ENCODE measurements at regions not wholly inside any gene's neighbourhood (a gene's known extent, or its start where the extent isn't known, plus 50 kb on each side); places are given as distances from the start of the nearest gene placed in this dataset.

GRCh38 chr4:176601124-176601523, 191.6 kb downstream of the VEGFC start:
- Histone ChIP-seq H3K27me3 (ENCODE audit: insufficient read depth, low read length, poor library complexity) (peaks cover 4% of the 10 kb centered on the region), H3K9me3 (ENCODE audit: insufficient read depth, low read length, severe bottlenecking) (no peaks in the 10 kb centered on the region), H4K20me1 (ENCODE audit: insufficient read depth, low read length) (no peaks in the 10 kb centered on the region), H3K27ac (ENCODE audit: low read length) (no peak overlapping the region), H3K79me2 (ENCODE audit: insufficient read depth, low read length) (no peaks in the 10 kb centered on the region), H2AFZ (ENCODE audit: low read depth, low read length) (no peak overlapping the region), H3K4me2 (ENCODE audit: insufficient read depth, low read length) (no peak overlapping the region), H3K4me3 (ENCODE audit: low read depth in 1 of 2, low read length in 2 of 2) (no peak overlapping the region), H3K36me3 (ENCODE audit: insufficient read depth, low read length) (no peaks in the 10 kb centered on the region), H3K9ac (ENCODE audit: low read depth, low read length) (no peak overlapping the region), H3K4me1 (ENCODE audit: insufficient read depth, low read length) (no peaks in the 10 kb centered on the region)
- ATAC-seq (ENCODE audit: insufficient read depth, low read depth), result no peak
- DNase-seq, result no peak
- TF ChIP-seq EZH2 (IDR thresholded peaks at IDR 0.05; ENCODE audit: borderline replicate concordance, low read depth, low read length, severe bottlenecking), result no peak
- TF ChIP-seq CTCF (IDR thresholded peaks at IDR 0.05; ENCODE audit: borderline replicate concordance, extremely low read depth, low read length, poor library complexity, severe bottlenecking), result no peak

GRCh38 chr4:176607807-176608206, 184.9 kb downstream of the VEGFC start:
- Histone ChIP-seq H3K4me1 (ENCODE audit: insufficient read depth, low read length) (no peaks in the 10 kb centered on the region), H3K36me3 (ENCODE audit: insufficient read depth, low read length) (no peaks in the 10 kb centered on the region), H3K4me3 (ENCODE audit: low read depth in 1 of 2, low read length in 2 of 2) (no peak overlapping the region), H2AFZ (ENCODE audit: low read depth, low read length) (no peak overlapping the region), H3K4me2 (ENCODE audit: insufficient read depth, low read length) (no peak overlapping the region), H3K27me3 (ENCODE audit: insufficient read depth, low read length, poor library complexity) (peaks cover 8% of the 10 kb centered on the region), H3K9ac (ENCODE audit: low read depth, low read length) (no peak overlapping the region), H4K20me1 (ENCODE audit: insufficient read depth, low read length) (no peaks in the 10 kb centered on the region), H3K9me3 (ENCODE audit: insufficient read depth, low read length, severe bottlenecking) (no peaks in the 10 kb centered on the region), H3K27ac (ENCODE audit: low read length) (no peak overlapping the region), H3K79me2 (ENCODE audit: insufficient read depth, low read length) (no peaks in the 10 kb centered on the region)
- no peak for TF ChIP-seq EZH2 (IDR thresholded peaks at IDR 0.05; ENCODE audit: borderline replicate concordance, low read depth, low read length, severe bottlenecking)
- TF ChIP-seq CTCF (IDR thresholded peaks at IDR 0.05; ENCODE audit: borderline replicate concordance, extremely low read depth, low read length, poor library complexity, severe bottlenecking), result no peak
- ATAC-seq (ENCODE audit: insufficient read depth, low read depth), result no peak
- no peak for DNase-seq

- Histone ChIP-seq H2AFZ (ENCODE audit: low read depth, low read length) (no peak overlapping the region), H3K79me2 (ENCODE audit: insufficient read depth, low read length) (no peaks in the 10 kb centered on the region), H3K9me3 (ENCODE audit: insufficient read depth, low read length, severe bottlenecking) (no peaks in the 10 kb centered on the region), H3K36me3 (ENCODE audit: insufficient read depth, low read length) (no peaks in the 10 kb centered on the region), H3K4me2 (ENCODE audit: insufficient read depth, low read length) (no peak overlapping the region), H4K20me1 (ENCODE audit: insufficient read depth, low read length) (no peaks in the 10 kb centered on the region), H3K27me3 (ENCODE audit: insufficient read depth, low read length, poor library complexity) (peaks cover 8% of the 10 kb centered on the region), H3K9ac (ENCODE audit: low read depth, low read length) (no peak overlapping the region), H3K4me3 (ENCODE audit: low read depth in 1 of 2, low read length in 2 of 2) (no peak overlapping the region), H3K27ac (ENCODE audit: low read length) (no peak overlapping the region), H3K4me1 (ENCODE audit: insufficient read depth, low read length) (no peaks in the 10 kb centered on the region)
- no peak for DNase-seq
- ATAC-seq (ENCODE audit: insufficient read depth, low read depth), result no peak
- TF ChIP-seq CTCF (IDR thresholded peaks at IDR 0.05; ENCODE audit: borderline replicate concordance, extremely low read depth, low read length, poor library complexity, severe bottlenecking) (no peak), EZH2 (IDR thresholded peaks at IDR 0.05; ENCODE audit: borderline replicate concordance, low read depth, low read length, severe bottlenecking) (no peak)
Measured at GRCh38 chr4:176608346-176608745, 184.4 kb downstream of the VEGFC start.

- no peak overlapping the region for H3K27ac ChIP-seq (ENCODE audit: low read length)
- TF ChIP-seq EZH2 (IDR thresholded peaks at IDR 0.05; ENCODE audit: borderline replicate concordance, low read depth, low read length, severe bottlenecking) (no peak), CTCF (IDR thresholded peaks at IDR 0.05; ENCODE audit: borderline replicate concordance, extremely low read depth, low read length, poor library complexity, severe bottlenecking) (no peak)
Measured at GRCh38 chr4:176610594-176610993, 182.1 kb downstream of the VEGFC start.

More at GRCh38 chr4:176610594-176610993, 182.1 kb downstream of the VEGFC start:
- Histone ChIP-seq H3K27me3 (ENCODE audit: insufficient read depth, low read length, poor library complexity) (peaks cover 8% of the 10 kb centered on the region), H3K9ac (ENCODE audit: low read depth, low read length) (no peak overlapping the region), H4K20me1 (ENCODE audit: insufficient read depth, low read length) (no peaks in the 10 kb centered on the region), H3K9me3 (ENCODE audit: insufficient read depth, low read length, severe bottlenecking) (no peaks in the 10 kb centered on the region), H3K4me3 (ENCODE audit: low read depth in 1 of 2, low read length in 2 of 2) (no peak overlapping the region), H3K4me1 (ENCODE audit: insufficient read depth, low read length) (no peaks in the 10 kb centered on the region), H3K36me3 (ENCODE audit: insufficient read depth, low read length) (no peaks in the 10 kb centered on the region), H3K4me2 (ENCODE audit: insufficient read depth, low read length) (no peak overlapping the region), H2AFZ (ENCODE audit: low read depth, low read length) (no peak overlapping the region), H3K79me2 (ENCODE audit: insufficient read depth, low read length) (no peaks in the 10 kb centered on the region)
- no peak for DNase-seq
- no peak for ATAC-seq (ENCODE audit: insufficient read depth, low read depth)

All from DND-41 (cell line).